HG02610 (cell line): ENCODE measurements at regions not wholly inside any gene's neighbourhood (a gene's known extent, or its start where the extent isn't known, plus 50 kb on each side); places are given as distances from the start of the nearest gene placed in this dataset.
A peak's percentile ranks its signal among the peaks of the same experiment; 100 is the strongest.
"Not testable (repeated sequence)": the region's sequence is repeated elsewhere in the genome, so short reads cannot be mapped to it uniquely, and the experiment has no call there.

ENCODE experiments used
- ATAC-seq: cut with Tn5 transposase; IDR thresholded peaks from one replicate; pipeline ENCODE4 v1.9.1; 2021; ENCODE audit warnings: mild to moderate bottlenecking, moderate library complexity; ENCODE audit not compliant: unreplicated experiment

DNA sequence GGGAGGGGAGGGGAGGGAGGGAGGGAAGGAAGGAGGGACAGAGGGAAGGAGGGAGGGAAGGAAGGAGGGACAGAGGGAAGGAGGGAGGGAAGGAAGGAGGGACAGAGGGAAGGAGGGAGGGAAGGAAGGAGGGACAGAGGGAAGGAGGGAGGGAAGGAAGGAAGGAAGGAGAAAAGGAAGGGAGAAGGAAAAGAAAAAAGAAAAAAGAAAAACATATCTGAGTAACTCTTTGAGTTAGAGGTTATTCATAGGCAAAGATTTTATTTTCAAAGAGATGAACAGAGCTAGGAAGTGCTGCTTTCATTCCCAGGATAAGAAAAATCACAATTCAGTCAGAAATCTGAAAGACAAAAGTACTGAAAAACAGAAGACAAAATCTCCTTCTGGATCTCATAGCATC is 379.7 kb upstream of the GYPC start:
- ATAC-seq, result not testable (repeated sequence)

DNA sequence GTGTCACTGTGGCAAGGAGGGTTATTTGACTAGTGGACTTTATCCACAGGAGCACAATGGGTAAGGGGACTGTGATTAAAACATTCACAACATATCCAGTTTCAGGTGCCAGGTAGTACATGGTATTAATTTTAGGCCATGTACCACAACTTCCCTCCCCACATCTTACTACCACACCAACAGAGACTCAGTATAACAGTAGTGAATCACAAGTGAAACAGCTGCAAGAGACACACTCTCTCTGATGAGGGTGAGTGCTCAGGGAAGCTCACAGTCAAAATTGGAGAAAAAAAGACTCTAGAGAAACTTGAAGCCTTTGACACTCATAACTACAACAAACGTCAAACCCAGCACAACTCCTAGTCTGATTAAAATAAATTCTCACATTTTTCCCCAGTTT is 367.6 kb upstream of the GYPC start:
- no peak for ATAC-seq

DNA sequence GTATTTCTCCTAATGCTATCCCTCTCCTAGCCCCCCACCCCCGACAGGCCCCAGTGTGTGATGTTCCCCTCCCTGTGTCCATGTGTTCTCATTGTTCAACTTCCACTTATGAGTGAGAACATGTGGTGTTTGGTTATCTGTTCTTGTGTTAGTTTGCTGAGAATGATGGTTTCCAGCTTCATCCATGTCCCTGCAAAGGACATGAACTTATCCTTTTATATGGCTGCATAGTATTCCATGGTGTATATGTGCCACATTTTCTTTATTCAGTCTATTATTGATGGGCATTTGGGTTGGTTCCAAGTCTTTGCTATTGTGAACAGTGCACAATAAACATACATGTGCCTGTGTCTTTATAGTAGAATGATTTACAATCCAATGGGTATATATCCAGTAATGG is 362.0 kb upstream of the GYPC start:
- ATAC-seq, result not testable (repeated sequence)

DNA sequence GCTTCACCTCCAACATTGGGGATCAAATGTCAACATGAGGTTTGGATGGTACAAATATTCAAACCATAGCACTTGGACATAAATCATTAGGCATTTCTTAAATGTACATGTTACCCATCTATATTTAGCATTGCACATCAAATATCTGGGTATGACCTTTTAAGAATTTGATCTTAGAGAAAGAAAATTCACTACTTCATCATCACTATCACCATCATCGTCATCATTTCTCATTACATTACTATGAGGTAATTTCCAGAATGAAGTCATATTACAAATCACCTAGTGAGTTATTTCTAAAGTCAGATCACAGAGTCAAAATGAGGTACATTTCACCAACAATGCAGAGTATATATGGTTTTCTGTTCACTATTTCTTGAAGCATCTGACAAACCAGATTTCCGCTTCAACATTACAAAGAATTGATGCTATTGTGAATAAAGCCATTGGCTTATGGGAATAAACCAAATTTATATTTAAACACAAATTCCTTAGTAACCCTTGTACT is 356.4 kb upstream of the GYPC start:
- no peak for ATAC-seq

DNA sequence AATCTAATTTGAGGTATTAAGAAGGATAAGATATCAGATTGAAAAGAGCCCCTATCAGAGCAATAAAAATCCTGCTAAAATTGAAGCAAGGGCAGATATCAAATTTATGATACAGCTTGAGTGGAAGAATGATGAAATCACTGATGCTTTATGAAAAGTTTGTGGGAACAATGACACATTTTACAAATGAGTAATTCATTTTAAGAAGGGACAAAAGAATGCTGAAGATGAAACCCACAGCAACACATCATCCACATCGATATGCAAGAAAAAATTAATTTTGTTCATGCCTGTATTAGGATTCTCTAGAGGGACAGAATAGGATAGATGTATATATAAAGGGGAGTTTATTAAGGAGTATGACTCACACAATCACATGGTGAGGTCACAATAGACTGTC is 355.6 kb upstream of the GYPC start:
- no peak for ATAC-seq

DNA sequence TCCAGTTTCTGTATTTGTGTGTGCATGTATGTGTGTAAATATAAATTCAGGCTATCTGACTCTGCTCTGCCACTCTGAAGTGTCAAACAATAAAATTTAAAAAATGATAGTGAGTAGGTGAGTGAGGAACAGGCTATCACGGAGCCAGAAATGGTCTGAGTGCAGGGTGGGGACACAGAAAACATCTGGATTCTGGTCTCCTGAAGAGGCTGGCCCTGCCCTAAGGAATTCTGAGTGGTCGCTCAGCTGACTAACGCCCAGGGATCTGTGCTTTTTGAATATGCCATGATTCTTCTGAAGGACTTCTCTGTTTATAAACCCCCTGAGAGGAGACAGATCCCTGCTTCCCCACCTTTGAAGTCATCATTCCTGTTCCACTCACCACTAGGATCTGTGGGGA is 353.9 kb upstream of the GYPC start:
- ATAC-seq, result no peak

DNA sequence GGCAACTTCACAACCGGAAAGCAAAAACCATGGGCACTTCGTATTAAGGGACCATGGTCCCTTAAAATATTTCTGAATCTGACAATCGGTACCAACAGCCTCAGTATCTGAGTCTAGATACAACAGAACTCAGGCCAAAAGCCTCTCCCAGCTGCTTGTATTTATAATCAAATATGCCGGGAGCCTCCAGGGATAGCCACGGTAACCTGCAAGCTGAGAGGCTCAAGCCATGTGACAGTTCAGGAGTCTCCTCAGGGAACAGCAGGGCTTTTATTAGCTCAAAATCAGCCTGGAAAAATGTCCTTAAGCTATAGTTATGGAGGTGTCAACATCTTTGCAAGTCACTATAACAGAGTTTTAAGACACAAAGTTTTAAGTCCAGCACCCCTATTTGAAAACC is 352.8 kb upstream of the GYPC start:
- ATAC-seq, result no peak

DNA sequence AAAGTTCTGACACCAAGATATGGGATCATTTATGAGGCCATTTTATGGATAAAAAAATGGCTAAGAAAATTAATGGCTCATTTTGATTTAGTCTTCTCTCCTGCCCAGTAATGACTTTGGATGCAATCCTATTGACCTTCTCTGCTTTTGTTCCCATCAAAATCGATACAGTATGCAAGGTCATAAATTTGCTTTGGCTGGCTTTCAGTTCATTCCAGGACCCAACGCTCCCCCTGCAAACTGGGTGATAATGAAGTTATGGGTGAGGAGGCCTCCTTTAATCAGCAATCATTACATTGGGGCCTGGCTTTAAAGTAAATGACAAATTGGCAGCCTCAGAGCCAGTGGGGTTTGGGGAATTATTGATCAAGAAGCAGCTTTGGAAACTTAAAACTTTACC is 351.8 kb upstream of the GYPC start:
- no peak for ATAC-seq

DNA sequence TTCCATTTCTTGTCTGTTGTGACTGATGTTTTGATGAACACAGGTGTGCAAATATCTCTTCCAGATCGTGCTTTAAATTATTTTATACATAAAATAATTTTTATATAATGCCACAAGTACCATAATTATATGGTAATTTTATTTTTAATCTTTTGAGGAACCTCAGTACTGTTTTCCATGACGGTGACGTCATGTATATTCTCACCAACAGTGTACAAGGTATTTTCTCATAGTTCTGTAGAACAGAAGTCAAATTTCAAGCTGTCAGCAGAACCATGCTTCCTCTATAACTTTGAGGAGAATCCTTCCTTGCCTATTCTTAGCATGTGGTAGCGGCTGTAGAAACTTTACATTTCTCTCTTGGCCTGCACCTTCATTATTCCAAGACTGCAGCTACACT is 349.4 kb upstream of the GYPC start:
- ATAC-seq, result no peak

DNA sequence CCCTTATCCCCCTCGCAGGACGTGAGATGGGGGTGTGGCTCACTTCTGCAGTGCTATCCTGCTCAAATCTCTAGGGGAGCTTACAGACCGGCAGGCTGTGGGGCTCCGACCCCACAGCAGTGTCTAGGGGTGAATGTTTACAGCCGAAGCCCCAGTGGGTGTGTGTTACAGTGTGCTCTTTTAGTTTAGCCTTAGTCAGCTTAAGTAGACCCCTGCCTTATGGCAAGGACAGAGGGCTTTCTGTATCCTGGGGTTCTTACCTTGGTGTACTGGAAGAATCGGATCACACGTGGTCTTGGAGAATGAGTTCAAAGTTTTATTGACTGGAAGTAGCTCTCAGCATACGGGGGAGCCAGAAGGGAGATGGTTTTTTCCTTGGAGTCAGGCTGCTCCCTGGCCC is 348.2 kb upstream of the GYPC start:
- no peak for ATAC-seq

DNA sequence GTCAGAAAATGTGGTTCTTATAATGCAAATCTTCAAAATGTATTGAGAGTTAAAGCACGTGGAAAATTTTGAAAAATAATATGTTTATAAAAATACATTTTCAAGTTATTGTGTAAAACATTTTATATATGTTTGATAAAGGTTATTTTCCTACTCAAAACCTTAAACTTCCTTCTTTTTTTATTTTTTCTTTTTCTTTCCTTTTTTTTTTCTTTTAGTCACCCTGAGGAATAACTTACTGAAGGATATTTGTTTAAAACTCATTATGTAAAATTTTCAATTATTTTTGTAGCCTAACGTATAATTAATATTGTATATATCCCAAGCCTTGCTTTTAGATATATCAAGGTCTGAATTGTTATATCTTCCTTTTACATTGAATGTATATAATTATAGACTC is 346.8 kb upstream of the GYPC start:
- no peak for ATAC-seq

DNA sequence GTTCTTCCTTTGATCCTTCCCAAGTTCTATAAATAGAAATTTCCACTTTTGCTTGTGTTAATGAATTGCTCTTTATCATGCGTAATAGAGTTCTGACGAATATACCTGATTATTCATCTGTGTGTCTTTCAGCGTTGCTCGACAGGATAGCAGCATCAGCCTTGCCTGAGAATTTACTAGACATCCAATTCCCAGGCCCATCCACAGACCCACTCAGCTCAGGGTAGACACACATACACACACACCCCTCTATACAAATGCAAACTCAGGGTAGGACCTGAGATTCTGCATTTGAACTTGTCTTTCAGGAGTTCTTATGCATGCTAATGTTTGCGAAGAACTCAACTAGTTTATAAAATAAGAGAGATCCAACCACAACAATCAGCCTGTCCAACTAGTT is 343.4 kb upstream of the GYPC start:
- ATAC-seq, result no peak

DNA sequence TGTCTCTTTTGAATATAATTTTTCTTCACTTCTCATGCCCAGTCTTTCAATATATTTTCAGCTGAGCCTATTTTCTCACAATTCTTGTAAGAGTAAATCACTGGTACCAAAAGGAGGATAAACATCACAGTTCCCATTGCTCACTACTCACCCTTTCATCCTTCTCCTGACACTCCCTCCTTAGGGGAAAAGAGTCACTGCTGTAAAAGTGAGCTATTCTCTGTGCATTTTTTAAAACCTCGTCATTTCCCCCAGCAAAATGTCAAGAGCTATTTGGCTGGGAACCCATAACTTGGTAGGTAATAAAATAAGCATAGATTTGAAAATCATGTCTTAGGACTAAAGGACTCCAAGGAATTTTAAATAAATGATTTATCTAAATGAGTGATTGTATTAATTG is 340.1 kb upstream of the GYPC start:
- no peak for ATAC-seq

DNA sequence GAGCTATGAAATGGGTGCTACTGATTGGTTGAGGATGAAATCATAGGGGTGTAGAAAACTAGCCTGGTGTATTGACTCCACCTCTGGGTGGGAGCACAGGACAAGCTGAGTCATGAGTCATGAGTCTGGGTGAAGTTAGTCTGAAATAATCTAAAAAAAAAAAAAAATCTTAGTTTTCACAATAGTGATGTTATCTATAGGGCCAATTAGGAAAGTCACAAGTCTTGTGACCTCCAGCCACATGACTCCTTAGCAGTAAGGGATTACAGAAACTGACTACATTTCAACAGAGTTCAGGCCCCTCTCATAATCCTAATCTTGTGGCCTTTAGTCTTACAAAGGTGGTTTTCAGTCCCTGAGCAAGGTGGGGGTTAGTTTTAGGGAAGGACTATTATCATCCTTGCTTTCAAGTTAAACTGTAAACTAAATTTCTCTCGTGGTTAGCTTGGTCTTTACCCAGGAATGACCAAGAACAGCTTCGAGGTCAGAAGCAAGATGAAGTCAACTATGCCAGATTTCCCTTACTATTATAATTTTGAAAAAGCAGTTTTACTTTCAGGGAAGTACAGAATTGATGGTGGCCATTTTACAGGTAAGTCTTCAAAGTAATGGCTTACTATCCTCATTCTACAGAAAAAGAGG is 338.0 kb upstream of the GYPC start:
- no peak for ATAC-seq

DNA sequence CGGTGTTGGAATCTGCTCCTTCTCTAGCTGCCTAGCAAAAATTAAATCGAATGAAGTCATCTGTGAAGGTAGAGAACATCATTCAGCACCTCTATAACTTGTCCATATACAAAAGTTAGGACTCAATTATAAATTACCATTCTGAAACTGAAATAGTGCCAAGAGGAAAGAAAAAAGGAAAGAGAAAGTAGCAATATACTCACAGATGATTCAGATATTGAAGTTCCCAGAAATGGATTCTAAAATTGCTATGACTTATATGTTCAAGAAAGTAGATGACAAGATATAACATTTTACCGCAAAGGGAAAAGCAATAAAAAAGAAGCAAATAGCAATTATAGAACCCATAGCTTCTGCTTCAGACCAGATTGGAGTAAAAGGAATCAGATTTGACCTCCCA is 333.6 kb upstream of the GYPC start:
- no peak for ATAC-seq

DNA sequence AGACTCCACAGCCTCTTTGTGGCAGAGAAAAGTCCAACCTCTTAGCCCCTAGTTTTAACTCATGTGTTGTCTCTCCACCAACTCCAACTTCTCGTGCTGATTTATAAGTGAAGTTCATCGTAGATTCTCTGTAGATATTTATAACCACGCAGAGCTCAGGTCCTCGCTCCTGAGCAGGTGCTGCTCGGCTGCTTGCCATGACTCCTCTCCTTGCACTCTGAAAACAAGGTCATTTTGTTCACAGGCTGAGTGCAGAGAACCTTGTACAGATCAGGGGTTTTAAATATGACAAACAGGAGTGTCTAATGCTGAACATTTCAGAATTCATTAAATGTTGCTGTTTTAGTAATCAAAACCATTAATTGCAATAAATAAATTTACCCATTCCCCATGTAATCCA is 330.8 kb upstream of the GYPC start:
- ATAC-seq, result no peak

DNA sequence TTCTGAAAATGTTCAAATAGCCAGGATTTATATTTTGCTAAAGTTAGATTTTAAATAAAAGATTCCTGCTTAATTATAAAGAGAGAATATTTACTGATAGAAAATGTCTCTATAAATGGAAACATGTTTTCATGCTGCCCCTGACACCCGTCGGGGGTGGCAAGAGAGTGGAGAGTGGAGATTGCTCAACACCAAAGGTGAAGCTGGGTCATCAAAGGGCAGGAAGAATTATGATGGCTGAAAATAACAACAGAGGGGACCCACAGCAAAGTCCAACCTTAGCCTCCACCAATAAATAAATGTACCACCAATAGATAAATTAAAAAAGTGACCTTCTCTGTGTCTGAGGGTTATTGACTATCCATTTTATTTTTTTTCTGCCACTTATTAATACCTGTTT is 326.8 kb upstream of the GYPC start:
- no peak for ATAC-seq

DNA sequence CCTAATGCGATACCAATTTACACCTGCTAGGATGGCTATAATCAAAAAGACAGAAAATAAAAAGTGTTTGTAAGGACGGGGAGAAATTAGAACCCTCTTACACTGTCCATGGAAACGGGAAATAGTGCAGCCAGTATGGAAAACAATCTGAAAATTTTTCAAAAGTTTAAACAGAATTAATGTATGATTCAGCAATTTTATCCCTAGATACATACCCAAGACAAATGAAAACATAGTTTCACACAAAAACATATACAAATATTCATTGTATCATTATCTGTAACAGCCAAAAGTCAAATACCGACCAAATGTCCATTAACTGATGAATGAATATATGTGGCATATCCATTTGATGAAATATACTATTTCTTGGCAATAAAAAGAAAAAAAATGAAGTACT is 313.5 kb upstream of the GYPC start:
- no peak for ATAC-seq

DNA sequence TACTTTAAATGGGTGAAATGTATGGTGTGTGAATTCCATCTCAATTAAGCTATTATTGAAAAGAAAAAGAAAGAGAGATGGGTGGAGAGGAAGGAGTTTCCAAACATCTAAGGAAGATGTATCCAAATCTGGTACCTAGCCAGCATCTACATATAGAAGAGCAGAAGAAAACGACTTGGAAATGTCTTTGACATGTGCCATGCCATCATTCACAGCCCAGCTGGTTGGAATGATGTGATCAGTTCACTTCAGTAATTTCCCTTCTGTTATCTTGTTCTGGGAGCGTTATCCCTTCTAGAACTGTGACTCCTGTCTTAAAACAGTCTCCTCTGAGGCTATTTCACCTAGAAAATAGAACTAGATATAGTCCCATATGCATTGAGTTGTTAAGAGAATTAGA is 312.8 kb upstream of the GYPC start:
- ATAC-seq, result no peak

DNA sequence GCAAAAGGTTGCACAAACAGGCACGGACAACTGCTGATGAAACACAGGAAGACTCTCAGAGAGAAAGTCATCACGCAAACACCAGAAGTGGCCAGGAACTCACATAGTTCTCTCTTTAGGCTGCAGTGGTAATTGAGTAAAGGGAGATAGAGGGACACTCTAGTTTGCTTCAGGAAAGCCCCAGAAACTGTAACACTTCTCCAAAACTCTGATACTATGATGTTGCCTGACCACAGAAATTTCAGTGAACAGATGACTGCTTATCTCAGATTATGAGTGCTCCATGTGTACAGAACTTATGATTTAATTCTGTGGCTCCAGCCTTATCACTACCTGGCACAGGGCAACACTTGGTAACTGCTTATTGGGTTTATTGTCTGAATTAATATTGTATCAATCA is 311.5 kb upstream of the GYPC start:
- ATAC-seq, result peak; percentile 88

DNA sequence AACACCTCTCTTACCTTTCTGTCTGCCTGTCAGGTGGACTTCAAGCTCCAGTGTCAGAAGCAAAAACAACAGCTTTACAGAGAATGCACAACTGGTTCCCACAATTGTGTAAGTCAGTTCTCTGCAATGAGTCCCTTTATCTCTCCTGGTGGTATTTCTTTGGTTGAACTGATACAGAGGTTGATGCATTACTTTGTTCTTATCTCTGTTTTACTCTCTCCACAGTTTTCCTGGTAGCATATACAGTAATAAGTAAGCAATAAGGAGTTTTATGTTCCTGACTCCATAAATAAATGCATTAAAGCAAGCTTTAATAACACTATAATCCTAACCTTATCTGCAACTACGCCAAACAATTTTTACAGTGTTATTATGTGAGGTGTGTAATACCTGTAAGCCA is 310.3 kb upstream of the GYPC start:
- no peak for ATAC-seq

DNA sequence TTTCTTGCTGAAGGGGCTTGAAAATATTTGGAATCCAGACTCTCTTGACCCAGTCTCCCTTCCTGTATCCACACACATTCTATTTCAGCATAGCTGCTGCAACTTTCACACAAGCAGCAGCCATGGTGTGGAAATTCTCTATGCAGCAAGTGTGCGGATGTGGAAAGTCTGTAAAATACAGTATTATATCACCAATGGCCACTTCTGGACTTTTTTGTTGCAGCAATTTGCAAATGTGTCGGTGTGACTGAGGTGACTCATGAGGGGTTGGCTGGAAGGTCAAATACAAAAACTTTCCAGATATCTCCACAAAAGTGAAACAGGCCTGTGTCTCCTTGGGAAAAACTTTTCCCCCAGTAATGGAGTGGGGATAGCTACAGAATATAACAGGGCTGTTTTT is 299.3 kb upstream of the GYPC start:
- ATAC-seq, result no peak

DNA sequence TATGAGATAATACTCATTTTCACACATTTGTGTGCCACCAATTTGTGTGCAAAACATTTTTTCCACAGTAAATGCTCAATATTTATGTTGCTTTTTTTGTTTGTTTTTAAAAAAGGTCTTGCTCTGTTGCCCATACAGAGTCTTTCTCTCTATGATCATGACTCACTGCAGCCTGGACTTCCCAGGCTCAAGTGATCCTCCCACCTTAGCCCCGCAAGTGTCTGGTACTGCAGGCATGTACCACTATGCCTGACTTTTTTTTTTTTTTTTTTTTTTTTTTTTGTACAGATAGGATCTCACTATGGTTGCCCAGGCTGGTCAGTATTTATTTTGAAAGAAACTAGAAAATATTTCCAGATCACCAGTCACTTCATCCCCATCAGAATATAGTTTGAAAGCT is 297.8 kb upstream of the GYPC start:
- ATAC-seq, result no peak
